Common myeloid progenitor, CD34-positive (primary cell): ENCODE measurements at regions not wholly inside any gene's neighbourhood (a gene's known extent, or its start where the extent isn't known, plus 50 kb on each side); places are given as distances from the start of the nearest gene placed in this dataset.

Source experiments
- CTCF ChIA-PET: fragments of 350-600 bp; sonication (Branson Sonifier 250); formaldehyde crosslinking; loops from one replicate; lab custom pipeline; 2021; ENCODE audit warnings: antibody characterized with exemption; lab: Charles Lee
- POLR2A ChIA-PET: fragments of 350-600 bp; sonication (Branson Sonifier 250); formaldehyde crosslinking; loops from one replicate; lab custom pipeline; 2021; ENCODE audit warnings: antibody characterized with exemption; lab: Charles Lee
- DNase-seq, 3 donors: peaks; one replicate each; pipeline versions ENCODE4 v3.0.0 to v3.0.0-alpha.2; 2013
- H3K27ac ChIP-seq, 2 experiments: 1 replicate in 1 of 2; 2 replicates in 1 of 2; pipeline ENCODE4 v1.7.0; 2013; ENCODE audit warnings: inconsistent platforms in 2 of 2, low read length in 2 of 2, mild to moderate bottlenecking in 2 of 2, low read depth in 1 of 2, moderate library complexity in 1 of 2; ENCODE audit not compliant: severe bottlenecking in 2 of 2, insufficient read depth in 1 of 2, poor library complexity in 1 of 2
- H3K27me3 ChIP-seq, 5 experiments: replicated peaks in 2 of 5; 1 replicate in 3 of 5; 2 replicates in 2 of 5; pipeline versions ENCODE4 v1.6.1 to v1.7.0; 2013; ENCODE audit warnings: low read length in 4 of 5, mild to moderate bottlenecking in 2 of 5, moderate library complexity in 2 of 5, inconsistent platforms in 1 of 5; ENCODE audit not compliant: insufficient read depth in 5 of 5, control insufficient read depth in 4 of 5
- H3K36me3 ChIP-seq, 4 experiments: 1 replicate in 2 of 4; 2 replicates in 2 of 4; pipeline versions ENCODE4 v1.6.1 to v1.7.0; 2013; ENCODE audit warnings: low read length in 3 of 4, control low read depth in 1 of 4, mild to moderate bottlenecking in 1 of 4; ENCODE audit not compliant: control insufficient read depth in 4 of 4, insufficient read depth in 4 of 4
- H3K4me1 ChIP-seq, 4 experiments: 1 replicate in 3 of 4; 2 replicates in 1 of 4; pipeline versions ENCODE4 v1.6.1 to v1.7.1; 2013; ENCODE audit warnings: low read length in 3 of 4, mild to moderate bottlenecking in 3 of 4, control low read depth in 1 of 4, inconsistent platforms in 1 of 4, moderate library complexity in 1 of 4; ENCODE audit not compliant: control insufficient read depth in 4 of 4, insufficient read depth in 4 of 4; ENCODE audit errors: control extremely low read depth in 1 of 4
- H3K4me3 ChIP-seq, 7 experiments: 1 replicate in 4 of 7; 2 replicates in 3 of 7; pipeline versions ENCODE4 v1.5.1 to v1.7.0; 2013; ENCODE audit warnings: mild to moderate bottlenecking in 7 of 7, low read length in 6 of 7, moderate library complexity in 6 of 7, inconsistent platforms in 2 of 7, low read depth in 2 of 7, control low read depth in 1 of 7; ENCODE audit not compliant: insufficient read depth in 4 of 7, control insufficient read depth in 1 of 7; ENCODE audit errors: extremely low read depth in 1 of 7
- H3K9me3 ChIP-seq, 5 experiments: 1 replicate in 4 of 5; 2 replicates in 1 of 5; pipeline versions ENCODE4 v1.6.1 to v1.7.1; 2013; ENCODE audit warnings: low read length in 4 of 5, mild to moderate bottlenecking in 2 of 5, inconsistent platforms in 1 of 5, low read depth in 1 of 5, moderate library complexity in 1 of 5; ENCODE audit not compliant: control insufficient read depth in 4 of 5, insufficient read depth in 2 of 5; ENCODE audit errors: control extremely low read depth in 1 of 5
- WGBS: methylation state at CpG from one replicate; pipeline ENCODE4 v1.1.5; 2013; ENCODE audit not compliant: insufficient coverage; 5-methylcytosine and 5-hydroxymethylcytosine counted together

GRCh38 chr2:200130762-200131166 lies 175.4 kb downstream of the MAIP1 start:
- ChIA-PET POLR2A (no interaction called here), CTCF (interaction anchor here (0.8 to 1.0 kb wide), 2 partner anchors 9 to 147 kb away, joined by 3 read pairs; no protein-coding TSS in a partner anchor)
- no peaks in the 10 kb centered on the region for H3K36me3 ChIP-seq
- no peaks in the 10 kb centered on the region for H3K27me3 ChIP-seq
- no peak overlapping the region for H3K4me3 ChIP-seq
- WGBS: 60% methylated on average over 3 of the region's 5 CpGs
- H3K4me1 ChIP-seq: no peaks in the 10 kb centered on the region
- H3K9me3 ChIP-seq: peaks cover 0 to 7% (median 0%) of the 10 kb centered on the region in 5 experiments
- no peak overlapping the region for H3K27ac ChIP-seq
- DNase-seq: no peak

- ChIA-PET POLR2A (no interaction called here), CTCF (no interaction called here)
- no peaks in the 10 kb centered on the region for H3K27me3 ChIP-seq
- no peak overlapping the region for H3K4me3 ChIP-seq
- no peaks in the 10 kb centered on the region for H3K36me3 ChIP-seq
- H3K4me1 ChIP-seq: no peaks in the 10 kb centered on the region
- no peak for DNase-seq
- H3K9me3 ChIP-seq: peaks cover 0 to 7% (median 0%) of the 10 kb centered on the region in 5 experiments
- H3K27ac ChIP-seq: no peak overlapping the region
- WGBS: no CpG with 5 or more reads among the region's 3 CpGs
These were observed 175.2 kb upstream of the SPATS2L start for GRCh38 chr2:200131307-200131706.

GRCh38 chr2:200135082-200135481 lies 171.4 kb upstream of the SPATS2L start:
- Histone ChIP-seq H3K27me3 (no peaks in the 10 kb centered on the region), H3K36me3 (no peaks in the 10 kb centered on the region), H3K27ac (no peak overlapping the region), H3K4me1 (no peaks in the 10 kb centered on the region), H3K9me3 (peaks cover 0 to 7% (median 0%) of the 10 kb centered on the region in 5 experiments), H3K4me3 (no peak overlapping the region)
- POLR2A ChIA-PET: no interaction called here
- CTCF ChIA-PET: no interaction called here
- WGBS: 100% methylated on average over 2 of the region's 3 CpGs
- no peak for DNase-seq

GRCh38 chr2:200136655-200137054 lies 169.8 kb upstream of the SPATS2L start:
- no peaks in the 10 kb centered on the region for H3K27me3 ChIP-seq
- H3K4me3 ChIP-seq: no peak overlapping the region
- H3K4me1 ChIP-seq: no peaks in the 10 kb centered on the region
- ChIA-PET CTCF (interaction anchor here (1.0 kb wide), 1 partner anchor 10 kb away, joined by 3 read pairs; no protein-coding TSS in a partner anchor), POLR2A (interaction anchor here (0.6 kb wide), 1 partner anchor 12 kb away, joined by 4 read pairs; no protein-coding TSS in a partner anchor)
- no peak overlapping the region for H3K27ac ChIP-seq
- DNase-seq: no peak
- 96% methylated on average over 4 of the region's 5 CpGs for WGBS
- peaks cover 0 to 7% (median 0%) of the 10 kb centered on the region in 5 experiments for H3K9me3 ChIP-seq
- no peaks in the 10 kb centered on the region for H3K36me3 ChIP-seq

GRCh38 chr2:200137271-200137670 lies 169.2 kb upstream of the SPATS2L start:
- peaks cover 0 to 7% (median 0%) of the 10 kb centered on the region in 5 experiments for H3K9me3 ChIP-seq
- no peak for DNase-seq
- H3K4me1 ChIP-seq: no peaks in the 10 kb centered on the region
- H3K27me3 ChIP-seq: no peaks in the 10 kb centered on the region
- no peak overlapping the region for H3K27ac ChIP-seq
- no peaks in the 10 kb centered on the region for H3K36me3 ChIP-seq
- CTCF ChIA-PET: no interaction called here
- no peak overlapping the region for H3K4me3 ChIP-seq
- POLR2A ChIA-PET: no interaction called here
- WGBS: 80% methylated on average over 1 of the region's 2 CpGs

- H3K36me3 ChIP-seq: no peaks in the 10 kb centered on the region
- CTCF ChIA-PET: interaction anchor here (1.7 kb wide), 1 partner anchor 19 kb away, joined by 5 read pairs; no protein-coding TSS in a partner anchor
- peaks cover 0 to 7% (median 0%) of the 10 kb centered on the region in 5 experiments for H3K9me3 ChIP-seq
- H3K4me3 ChIP-seq: no peak overlapping the region
- H3K4me1 ChIP-seq: no peaks in the 10 kb centered on the region
- no peaks in the 10 kb centered on the region for H3K27me3 ChIP-seq
- DNase-seq: no peak
- 100% methylated on average over 1 of the region's 1 CpG for WGBS
- H3K27ac ChIP-seq: no peak overlapping the region
- POLR2A ChIA-PET: no interaction called here
These were observed 168.8 kb upstream of the SPATS2L start for GRCh38 chr2:200137691-200138090.

- Histone ChIP-seq H3K36me3 (no peaks in the 10 kb centered on the region), H3K27ac (no peak overlapping the region), H3K27me3 (no peaks in the 10 kb centered on the region), H3K4me1 (no peaks in the 10 kb centered on the region), H3K9me3 (peaks cover 0 to 7% (median 0%) of the 10 kb centered on the region in 5 experiments), H3K4me3 (no peak overlapping the region)
- DNase-seq: no peak
- 100% methylated on average over 1 of the region's 2 CpGs for WGBS
- POLR2A ChIA-PET: no interaction called here
- CTCF ChIA-PET: interaction anchor here (0.9 to 1.7 kb wide), 4 partner anchors 8 to 20 kb away, joined by 3 to 5 read pairs (median 3); no protein-coding TSS in a partner anchor
These were observed 167.9 kb upstream of the SPATS2L start for GRCh38 chr2:200138391-200139124.
